Glomerular visceral epithelial cell (primary cell): ENCODE measurements at regions not wholly inside any gene's neighbourhood (a gene's known extent, or its start where the extent isn't known, plus 50 kb on each side); places are given as distances from the start of the nearest gene placed in this dataset.
"Not testable (repeated sequence)": the region's sequence is repeated elsewhere in the genome, so short reads cannot be mapped to it uniquely, and the experiment has no call there.

Experiments
- DNase-seq: peaks from one replicate; pipeline ENCODE4 v3.0.0-alpha.2; 2016; ENCODE audit errors: extremely low spot score

- DNase-seq, result no peak
Observed at GRCh38 chr7:52269669-52270068, 765.8 kb upstream of the POM121L12 start.

- no peak for DNase-seq
Observed at GRCh38 chr7:52261057-52261456, 774.4 kb upstream of the POM121L12 start.

- no peak for DNase-seq
Observed at GRCh38 chr7:52260046-52260665, 775.3 kb upstream of the POM121L12 start.

- DNase-seq, result no peak
Observed at GRCh38 chr7:52257890-52258289, 777.5 kb upstream of the POM121L12 start.

- DNase-seq, result no peak
Observed at GRCh38 chr7:52254396-52255010, 780.9 kb upstream of the POM121L12 start.

- DNase-seq, result no peak
Observed at GRCh38 chr7:52253953-52254352, 781.5 kb upstream of the POM121L12 start.

GRCh38 chr7:52249741-52250140 lies 785.7 kb upstream of the POM121L12 start:
- DNase-seq, result no peak

GRCh38 chr7:52247518-52247917 lies 787.9 kb upstream of the POM121L12 start:
- DNase-seq, result no peak

GRCh38 chr7:52243685-52244084 lies 791.7 kb upstream of the POM121L12 start:
- DNase-seq, result no peak

- DNase-seq, result no peak
Observed at GRCh38 chr7:52233248-52233647, 802.2 kb upstream of the POM121L12 start.

- DNase-seq, result no peak
Observed at GRCh38 chr7:52211930-52212329, 823.5 kb upstream of the POM121L12 start.

GRCh38 chr7:52209614-52210013 lies 825.8 kb upstream of the POM121L12 start:
- DNase-seq, result no peak

GRCh38 chr7:52197221-52197620 lies 838.2 kb upstream of the POM121L12 start:
- DNase-seq, result no peak

- no peak for DNase-seq
Observed at GRCh38 chr7:52195664-52196063, 839.8 kb upstream of the POM121L12 start.

GRCh38 chr7:52189153-52189778 lies 846.2 kb upstream of the POM121L12 start:
- DNase-seq, result no peak

- DNase-seq, result no peak
Observed at GRCh38 chr7:52184006-52184703, 851.3 kb upstream of the POM121L12 start.

GRCh38 chr7:52179934-52180333 lies 855.5 kb upstream of the POM121L12 start:
- DNase-seq, result no peak

- no peak for DNase-seq
Observed at GRCh38 chr7:52168085-52168484, 851.5 kb upstream of the COBL start.

- DNase-seq, result no peak
Observed at GRCh38 chr7:52163311-52163710, 846.7 kb upstream of the COBL start.

GRCh38 chr7:52161483-52161882 lies 844.9 kb upstream of the COBL start:
- no peak for DNase-seq

GRCh38 chr7:52159421-52159820 lies 842.8 kb upstream of the COBL start:
- DNase-seq, result not testable (repeated sequence)

- no peak for DNase-seq
Observed at GRCh38 chr7:52154382-52154781, 837.8 kb upstream of the COBL start.

GRCh38 chr7:52151559-52151958 lies 835.0 kb upstream of the COBL start:
- DNase-seq, result no peak
